Dedifferentiated amniotic fluid mesenchymal stem cell (primary cell): ENCODE measurements at regions not wholly inside any gene's neighbourhood (a gene's known extent, or its start where the extent isn't known, plus 50 kb on each side); places are given as distances from the start of the nearest gene placed in this dataset.

Experiments
- DNase-seq: peaks from one replicate; pipeline ENCODE4 v3.0.0-alpha.2; 2016; ENCODE audit errors: extremely low spot score

DNA sequence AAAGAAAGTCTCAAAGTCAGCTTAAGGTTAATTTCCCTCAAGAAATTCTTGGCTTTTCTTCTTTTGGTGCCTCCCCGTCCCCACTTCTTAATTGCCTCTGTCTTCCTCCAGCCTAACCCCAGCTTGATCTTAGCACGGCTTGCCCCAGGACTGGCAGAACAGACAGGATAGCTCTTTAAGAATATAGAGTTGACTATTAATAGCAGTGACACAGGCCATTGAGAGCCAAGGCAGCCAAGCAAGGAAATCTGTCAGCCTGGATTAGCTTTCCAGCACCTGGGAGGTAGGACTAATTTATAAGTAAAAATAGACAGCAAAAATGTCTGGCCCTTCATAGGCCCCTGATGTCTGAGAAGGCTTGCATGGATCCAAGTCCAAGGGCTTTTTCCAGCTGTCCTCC is 384.6 kb upstream of the SLC30A5 start:
- DNase-seq, result no peak

DNA sequence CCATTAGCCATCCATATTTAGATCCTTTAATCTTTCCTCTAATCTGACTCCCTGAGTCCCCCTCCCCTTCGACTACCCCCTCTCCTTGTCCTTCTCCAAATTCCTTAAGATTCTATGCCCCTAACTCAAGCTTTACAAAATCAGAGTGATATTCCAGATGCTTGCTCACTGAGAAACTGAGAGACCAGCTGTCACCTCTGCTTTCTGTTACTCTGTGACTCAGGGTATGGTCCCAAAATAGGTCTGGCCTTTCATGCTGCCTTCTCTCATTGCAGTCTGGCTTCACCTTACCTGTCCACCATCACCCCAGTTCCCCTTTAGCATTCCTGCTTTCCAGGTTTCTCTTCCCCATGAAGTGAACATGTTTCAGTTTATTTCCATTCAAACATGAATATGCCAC is 383.3 kb upstream of the SLC30A5 start:
- peak; percentile 13 for DNase-seq

DNA sequence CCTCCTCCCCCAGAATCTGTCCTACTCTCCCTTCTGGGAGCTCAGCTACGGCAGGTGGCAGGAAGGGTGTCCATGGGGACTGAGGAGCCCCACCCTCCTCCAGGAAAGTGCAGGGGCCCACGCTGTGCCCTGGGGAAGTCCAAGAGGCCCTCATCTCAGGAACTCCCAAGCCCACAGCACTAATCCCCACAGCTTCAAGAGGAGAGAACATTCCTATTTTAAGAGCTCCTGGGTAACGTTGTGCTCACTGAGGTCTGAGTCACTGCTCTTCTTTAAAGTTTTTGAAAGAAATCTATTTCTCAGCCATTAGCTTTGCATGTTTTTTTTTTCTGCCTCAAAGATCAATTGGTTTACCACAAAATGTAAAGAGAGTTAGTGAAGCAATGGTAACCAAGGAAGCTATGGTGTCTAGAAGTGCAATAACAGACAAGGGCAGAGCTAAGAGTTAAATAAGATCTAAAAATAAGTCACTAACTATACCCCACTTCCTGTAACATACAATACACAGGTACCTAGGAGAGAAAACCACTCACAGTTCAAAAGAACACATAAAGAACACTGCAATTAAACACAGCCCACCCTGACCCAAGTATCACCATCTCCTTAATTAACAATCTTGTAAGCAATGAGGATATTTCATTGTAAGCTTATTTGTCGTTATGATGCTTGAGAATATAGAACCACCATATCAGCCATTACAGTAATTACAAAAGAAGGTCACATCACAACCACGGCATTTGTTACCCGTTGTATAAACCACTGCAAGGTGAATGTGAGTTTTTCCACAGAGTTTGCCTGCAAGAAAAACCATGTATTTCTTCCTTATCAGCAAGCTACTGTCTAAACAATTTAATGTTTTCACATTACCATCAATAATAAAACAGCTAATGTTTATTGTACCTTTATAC is 382.3 kb upstream of the SLC30A5 start:
- peak; percentile 14 for DNase-seq

DNA sequence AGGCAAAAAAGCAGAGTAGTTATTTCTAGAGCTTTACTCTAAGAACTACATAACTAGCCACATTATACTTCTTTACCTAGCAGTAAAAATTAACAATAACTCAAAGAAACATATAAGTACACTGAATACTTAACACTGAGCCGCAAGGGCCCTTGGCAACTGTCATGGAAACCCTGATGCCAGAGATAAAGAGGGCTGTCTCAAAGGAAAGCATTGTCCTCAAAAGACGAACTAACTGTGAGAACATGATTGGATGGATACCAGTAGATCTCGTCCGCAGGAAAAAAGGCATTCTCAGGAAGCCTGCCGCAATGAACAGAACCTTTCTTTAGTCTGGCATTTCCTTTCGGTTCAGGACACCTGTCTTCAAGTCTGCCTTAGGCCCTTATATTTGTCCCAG is 379.0 kb upstream of the SLC30A5 start:
- DNase-seq, result no peak

DNA sequence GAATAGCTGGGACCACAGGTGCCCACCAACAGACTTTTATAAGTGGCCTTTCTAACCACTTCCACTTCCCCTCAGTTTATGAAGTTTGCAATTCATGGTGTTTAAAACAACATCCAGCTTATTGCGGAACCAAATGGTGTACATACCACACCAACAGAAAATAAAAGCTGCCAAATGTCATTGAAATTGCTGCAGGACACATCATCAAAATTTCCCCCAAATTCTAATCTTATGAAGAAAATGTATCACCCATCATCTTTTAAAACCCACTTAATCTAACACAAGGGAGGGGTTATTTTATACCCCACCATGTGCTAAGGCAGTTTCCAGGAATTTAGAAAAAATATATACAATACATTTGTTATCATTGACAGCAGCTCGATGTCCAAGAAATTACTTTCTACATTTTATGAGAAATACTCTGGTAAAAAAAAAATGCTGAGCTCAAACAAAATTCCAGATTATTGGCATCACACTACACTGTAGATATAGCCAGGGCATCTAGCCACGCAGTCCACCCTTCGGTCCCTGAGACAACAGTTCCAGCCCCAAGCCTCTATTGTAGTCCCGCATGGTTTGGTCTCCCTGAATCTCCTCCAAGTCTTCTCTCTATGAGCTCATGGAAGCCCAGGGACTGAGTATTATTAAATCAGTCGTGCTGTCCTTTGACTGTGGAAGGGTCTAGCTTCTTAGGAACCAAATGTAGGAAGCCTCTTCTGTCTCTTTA is 372.8 kb upstream of the SLC30A5 start:
- DNase-seq, result no peak

DNA sequence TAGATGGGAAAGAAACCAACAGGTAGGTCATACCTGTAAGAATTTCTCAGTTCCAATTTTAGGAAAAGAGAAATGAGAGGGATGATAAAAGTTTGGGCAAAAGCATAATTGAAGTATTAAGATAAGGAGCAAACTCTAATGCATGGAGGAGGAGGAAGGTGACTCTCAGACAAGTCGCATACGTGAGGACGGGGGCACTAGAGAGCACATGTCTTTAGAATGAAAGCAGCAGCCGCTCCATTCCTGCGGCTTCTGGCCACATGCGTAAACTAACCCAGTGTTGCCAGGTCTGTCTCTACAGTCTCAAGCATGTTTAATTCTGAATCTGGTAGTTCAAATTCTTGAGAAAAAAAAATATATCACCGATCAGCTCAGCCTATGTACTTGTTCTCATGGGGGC is 371.5 kb upstream of the SLC30A5 start:
- no peak for DNase-seq

DNA sequence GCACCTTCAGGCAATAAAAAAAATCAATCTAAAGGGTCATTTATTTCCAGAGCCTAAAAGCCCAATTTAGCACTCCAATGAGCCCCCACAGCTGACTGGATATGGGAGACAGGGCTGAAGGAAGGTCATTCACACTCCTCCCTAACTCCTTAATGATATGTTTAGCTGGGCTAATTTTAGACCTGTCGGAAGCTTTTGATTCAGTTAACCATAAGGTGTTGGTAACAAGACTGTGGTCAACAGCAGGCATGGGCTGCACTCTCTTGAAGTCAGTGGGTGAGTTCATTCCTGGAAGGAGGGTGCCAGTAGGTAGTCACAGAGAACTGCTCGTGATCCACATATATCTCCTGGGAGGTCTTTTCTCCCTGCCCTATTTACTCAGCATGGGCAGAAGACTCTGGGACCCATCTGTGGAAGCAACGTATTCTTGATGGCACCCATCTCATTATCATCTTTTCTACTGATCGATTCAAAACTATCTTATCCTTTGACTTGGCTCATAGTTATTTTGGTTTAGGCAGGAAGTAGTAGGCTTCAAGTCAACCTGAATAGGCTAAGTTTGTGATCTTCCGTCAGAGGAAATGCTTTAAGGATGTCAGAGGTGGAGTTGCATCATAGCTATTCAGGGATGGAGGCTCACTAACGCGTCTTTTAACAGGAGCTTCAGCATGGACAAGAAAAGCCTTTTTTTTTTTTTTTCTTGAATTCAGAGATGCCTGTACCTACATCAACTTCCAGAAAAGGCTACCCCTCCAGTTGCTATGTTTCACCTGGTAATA is 367.7 kb upstream of the SLC30A5 start:
- DNase-seq, result no peak

DNA sequence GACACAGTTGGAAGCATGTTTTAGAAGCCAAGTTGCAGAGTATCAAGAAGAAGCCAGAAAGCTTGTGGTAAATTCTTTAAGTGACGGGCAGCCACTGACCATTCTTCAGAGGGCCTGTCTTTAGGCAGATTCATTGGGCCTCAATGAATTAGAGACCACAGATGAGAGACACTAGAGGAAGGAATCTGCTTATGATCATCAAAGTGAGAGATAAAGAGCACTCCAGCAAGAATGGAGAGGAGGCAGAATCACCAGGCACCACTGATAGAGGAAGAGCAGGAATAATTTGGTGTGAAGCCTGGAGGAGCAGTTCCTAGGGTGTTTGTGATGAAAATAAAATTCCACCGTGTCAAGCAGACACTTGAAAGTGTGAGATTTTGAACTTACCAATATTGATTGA is 365.9 kb upstream of the SLC30A5 start:
- no peak for DNase-seq

DNA sequence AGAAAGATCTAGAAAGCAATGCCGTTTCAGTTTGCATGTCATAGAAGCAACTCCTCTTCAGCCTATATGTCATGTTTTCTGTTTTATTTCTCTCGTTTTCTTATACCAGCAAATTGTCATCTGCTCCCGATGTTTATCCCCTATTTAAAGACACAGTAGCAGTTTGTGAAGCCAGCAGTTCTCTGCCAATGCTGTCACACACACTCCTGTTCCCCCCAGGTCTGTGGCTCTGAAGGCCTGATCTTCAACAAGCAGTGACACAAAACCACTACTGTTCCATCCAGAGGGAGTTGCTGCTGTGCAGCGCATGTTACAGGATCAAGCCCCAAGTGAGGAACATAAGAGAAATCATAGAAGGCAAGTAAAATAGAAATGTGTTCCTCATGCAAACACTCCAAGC is 364.1 kb upstream of the SLC30A5 start:
- DNase-seq, result no peak

DNA sequence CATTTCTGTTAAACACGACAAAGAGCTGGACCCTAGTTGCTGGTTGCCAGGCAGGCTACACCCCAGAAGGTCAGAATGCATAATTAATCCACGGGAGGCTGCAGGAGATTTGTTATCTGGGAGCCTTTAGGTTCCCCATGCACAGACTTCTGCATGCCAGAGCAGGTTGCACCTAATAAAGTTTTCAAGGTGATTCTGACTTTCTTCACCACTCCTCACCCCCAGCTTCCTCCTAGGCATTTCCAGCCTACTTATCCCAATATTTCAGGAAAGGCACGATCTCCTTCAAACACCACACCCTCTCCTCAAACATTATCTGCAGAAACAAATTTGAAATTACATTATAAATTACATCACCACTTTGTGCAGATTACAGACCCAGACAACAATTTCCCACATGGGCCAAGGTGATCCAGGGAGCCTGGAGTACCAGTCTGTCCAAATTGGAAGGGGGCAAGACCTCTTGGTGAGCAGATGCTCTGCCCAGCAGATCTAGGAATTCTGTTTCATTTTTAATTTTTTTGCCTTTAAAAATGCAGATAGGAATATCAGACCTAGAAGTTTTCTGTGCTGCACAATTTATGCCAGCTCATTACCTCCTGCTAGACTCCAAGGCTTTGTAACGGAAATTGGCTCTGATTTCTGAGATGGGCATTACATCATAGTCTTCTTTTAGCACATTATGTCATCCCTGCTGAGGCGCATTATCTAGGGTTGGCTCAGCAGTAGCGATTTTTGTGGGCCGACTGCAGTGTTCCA is 363.4 kb upstream of the SLC30A5 start:
- DNase-seq, result peak; percentile 92

DNA sequence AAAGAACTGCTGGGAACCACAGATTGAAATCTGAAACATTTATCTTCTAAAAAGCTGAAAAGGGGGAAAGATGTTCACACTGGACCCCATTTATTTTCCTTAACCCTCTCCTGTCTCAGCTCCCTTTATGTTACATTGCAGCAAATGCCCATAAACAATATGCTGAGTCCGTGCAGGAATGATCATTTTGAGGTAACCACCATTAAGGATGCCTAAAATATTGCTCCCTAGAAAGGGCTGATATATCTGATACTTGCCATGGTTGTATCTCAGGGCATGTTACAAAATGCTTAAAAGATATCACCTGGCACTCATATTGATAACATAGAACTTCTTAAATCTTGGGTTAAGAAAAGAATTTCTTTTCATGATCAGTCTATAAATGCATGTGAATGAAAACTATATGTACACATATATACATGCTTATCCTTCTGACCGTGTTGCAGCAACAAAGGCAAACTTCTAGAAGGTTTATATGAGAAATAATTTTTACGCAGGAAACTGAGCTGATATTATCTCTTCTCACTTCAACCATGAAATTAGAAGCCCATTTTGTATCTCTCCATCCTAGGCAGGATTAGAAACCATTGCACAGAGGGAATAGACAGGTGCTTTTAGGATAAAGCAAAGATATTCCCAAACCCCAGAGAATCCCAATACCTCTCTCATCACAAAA is 362.7 kb upstream of the SLC30A5 start:
- no peak for DNase-seq

DNA sequence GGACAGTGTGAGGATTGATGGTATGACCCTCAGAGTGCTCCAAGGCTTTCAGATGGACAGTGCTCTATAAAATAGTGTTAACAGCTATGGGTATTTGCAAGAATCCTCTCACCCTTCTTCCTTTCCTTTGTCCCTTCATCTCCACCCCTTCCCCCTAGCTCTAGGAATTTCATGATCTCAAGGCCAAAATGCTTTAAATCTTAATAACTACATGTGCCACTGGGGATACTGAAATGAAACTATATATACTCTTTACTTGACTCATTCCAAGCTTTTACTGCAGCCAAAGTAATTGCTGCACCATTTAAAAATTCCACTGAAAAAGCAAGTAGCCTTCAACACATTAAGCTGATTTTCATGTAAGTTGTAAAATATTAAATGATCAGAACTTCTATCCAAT is 361.6 kb upstream of the SLC30A5 start:
- DNase-seq, result no peak

DNA sequence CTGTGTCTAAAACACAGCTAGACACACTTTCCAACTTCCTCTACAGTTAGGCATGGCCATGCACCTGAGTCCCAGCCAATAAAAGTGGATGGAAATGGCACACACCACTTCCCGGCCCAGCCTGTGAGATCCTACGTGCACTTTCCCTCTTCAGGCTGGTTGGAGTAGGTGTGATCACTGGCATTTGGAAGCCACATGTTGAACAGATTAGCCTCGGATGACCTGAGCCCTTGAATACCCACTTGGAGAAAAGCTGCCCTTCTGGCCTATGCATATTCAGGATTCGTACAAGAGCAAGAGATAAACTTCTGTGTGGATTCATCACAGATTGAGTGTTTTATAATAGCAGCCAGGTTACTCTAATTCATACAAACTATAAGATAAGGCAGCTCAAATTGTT is 359.0 kb upstream of the SLC30A5 start:
- no peak for DNase-seq

DNA sequence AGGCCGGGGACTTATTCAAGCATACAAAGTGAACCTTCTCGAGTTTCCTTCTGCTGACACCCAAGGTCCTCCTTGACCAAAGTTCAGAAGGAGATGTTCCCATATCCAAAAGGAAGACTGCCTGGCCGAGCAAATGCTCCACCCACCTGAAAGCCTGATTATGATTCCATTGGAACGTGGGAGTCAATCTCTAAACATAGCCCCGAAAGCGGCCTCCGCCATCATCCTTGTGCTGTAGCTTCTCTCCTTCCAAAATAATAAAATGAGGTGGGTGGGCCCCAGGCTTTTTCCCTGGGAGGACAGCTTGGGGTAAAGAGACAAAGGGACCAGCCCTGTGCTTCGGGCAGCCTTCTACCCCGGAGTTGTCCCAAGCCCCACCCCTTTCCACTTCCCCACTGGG is 355.6 kb upstream of the SLC30A5 start:
- no peak for DNase-seq

DNA sequence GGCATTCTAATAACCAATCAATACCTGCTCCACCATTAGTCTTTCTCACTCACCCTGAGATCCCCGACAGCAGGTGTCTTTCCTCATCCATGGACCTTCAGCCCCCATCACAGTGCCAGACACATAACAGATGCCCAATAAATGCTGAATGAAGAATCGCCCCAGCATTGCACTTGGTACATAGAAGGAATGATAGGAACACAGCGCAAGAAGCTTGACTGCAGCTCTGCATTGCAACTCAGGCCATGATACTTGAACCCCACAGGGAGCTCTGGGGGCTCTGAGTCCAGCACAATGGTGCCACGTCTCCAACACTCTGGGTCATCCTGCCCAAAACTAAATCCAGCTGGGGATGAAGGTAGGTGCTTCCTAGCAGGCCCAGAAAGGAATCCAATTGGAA is 355.0 kb upstream of the SLC30A5 start:
- DNase-seq, result no peak

DNA sequence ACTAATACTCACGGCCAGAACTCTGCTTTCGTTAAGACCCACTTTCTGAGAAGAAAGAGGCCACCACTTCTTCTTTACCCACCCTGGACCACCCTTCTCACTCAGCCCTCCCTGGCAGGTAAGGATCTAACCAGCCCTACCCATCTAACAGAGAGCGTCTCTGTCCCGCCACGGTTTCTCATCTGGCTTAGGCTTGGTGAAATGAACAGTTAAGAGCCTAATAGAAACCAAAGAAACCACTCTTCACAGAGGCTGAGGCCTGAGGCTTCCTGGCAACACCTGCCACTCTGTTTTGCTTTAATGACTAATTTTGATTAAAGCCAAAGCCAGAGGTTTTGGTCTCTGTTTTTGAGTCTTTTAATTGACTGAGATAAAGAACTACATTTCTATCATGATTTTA is 354.1 kb upstream of the SLC30A5 start:
- DNase-seq, result no peak

DNA sequence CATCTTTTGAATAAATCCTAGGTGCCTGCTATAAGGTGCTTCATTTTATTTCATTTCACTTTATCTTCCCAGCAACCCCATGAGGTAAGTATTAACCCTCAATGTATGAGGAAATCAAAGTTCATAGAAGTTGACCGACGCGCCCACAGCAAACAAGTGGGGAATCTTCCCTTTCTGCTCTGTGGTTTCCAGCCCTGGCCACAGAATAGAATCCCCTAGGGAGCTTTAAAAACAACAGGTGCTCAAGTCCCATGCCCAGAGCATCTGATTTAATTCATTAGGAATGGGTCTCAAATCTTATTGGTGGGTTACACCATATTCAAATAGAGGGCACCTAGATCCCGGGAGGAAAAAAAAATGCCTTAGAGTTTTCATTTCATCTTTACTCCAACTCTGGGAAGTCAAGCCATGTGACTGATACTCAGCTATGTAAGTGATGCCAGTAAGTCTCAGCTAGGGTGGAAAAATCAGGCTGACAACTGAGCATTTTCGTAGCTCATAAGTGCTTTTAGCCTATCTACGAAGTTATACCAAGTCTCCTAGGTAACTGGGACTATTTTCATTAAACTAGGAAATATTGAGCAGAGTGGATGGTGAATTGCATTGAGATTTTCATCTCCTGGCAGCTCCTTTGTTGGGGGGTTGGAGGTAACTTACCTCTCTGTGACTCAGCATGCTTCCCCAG is 353.4 kb upstream of the SLC30A5 start:
- no peak for DNase-seq

DNA sequence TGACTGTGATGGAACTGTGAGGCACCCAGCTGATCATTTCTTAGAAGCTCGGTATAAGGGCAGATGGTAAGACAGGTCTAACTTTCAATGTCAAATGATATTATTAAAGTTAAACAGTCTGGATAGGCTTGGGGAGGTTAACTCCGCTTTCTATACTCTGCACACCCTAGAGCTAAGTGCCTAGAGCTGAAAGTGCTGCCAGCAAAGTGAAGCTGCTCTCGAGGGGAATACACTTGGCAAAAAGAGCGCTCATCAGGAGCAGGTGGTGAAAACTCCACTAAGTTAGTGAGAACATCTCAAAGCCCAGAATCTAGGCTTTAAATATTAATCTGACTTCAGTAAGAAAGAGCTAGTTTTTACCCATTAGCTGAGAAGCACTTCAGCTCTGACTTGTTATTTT is 349.6 kb upstream of the SLC30A5 start:
- DNase-seq, result no peak

DNA sequence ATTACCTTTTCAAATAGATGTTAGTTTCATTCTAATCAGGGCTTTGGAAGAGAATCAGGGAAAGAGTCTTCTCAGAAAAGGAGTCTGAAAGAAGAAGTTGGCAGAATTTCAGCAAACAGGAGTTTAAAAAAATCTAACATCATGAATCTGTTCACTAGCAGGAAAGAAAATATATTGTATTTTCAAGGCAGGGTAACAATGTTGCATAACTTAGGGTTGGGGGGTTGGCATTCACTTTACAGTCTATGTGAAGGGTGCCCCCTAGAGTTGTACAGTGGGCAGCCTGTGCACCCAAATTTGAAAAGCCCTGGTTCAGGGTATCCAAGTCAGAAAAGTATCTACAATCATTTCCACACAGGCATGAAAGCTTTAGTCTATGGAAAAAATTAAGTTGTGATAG is 348.4 kb upstream of the SLC30A5 start:
- no peak for DNase-seq

DNA sequence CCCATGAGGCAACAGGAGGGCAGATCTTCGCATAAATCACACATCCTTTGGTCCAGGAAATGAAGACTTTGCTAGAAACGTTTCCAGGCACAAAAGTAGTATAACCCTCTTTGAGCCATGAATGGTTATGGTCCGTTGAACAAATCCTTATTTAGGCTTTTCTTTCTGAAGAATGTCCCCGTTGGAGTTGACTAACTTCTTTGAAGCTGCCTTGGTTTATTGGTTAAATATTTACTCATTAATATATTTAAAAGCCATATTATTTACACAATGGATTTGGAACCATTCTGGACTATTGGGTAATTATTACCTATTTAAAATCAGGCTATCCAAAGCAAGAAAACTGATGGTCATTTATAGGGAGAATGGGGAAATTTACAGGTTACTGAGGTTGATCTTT is 347.6 kb upstream of the SLC30A5 start:
- no peak for DNase-seq
